H7 (cell line): ENCODE measurements at regions not wholly inside any gene's neighbourhood (a gene's known extent, or its start where the extent isn't known, plus 50 kb on each side); places are given as distances from the start of the nearest gene placed in this dataset.
A peak's percentile ranks its signal among the peaks of the same experiment; 100 is the strongest.

ENCODE experiments used
- DNase-seq: peaks from one replicate; pipeline ENCODE4 v3.0.0; 2012
- H3K27me3 ChIP-seq: 2 replicates; pipeline ENCODE4 v1.6.0; 2011; ENCODE audit warnings: mild to moderate bottlenecking, low read length; ENCODE audit not compliant: control insufficient read depth, insufficient read depth
- H3K36me3 ChIP-seq: replicated peaks from 2 replicates; pipeline ENCODE4 v1.5.1; 2011; ENCODE audit warnings: low read length; ENCODE audit not compliant: control insufficient read depth, insufficient read depth
- H3K4me3 ChIP-seq: 2 replicates; pipeline ENCODE4 v1.5.1; 2011; ENCODE audit warnings: low read depth, mild to moderate bottlenecking, control low read depth, low read length, moderate library complexity; ENCODE audit not compliant: insufficient read depth

DNA sequence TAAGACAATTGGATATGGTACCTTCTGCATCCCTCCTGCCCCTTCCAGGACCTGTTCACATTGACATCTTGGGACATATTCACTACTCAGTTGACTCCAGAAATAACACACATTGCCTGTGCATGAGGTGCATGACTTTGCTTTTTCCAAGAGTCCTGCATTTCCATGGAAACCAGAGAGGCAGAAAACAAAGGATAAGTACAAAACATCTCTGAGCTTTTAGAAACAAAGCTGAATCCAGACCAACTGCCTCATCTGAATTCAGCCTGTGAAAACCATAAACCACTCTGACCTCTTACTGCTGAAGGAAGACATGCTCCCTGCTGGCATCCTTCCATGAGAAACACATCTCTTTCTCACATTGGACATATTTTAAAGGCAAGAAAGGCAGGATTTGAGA is 695.1 kb downstream of the TAF11L14 start:
- DNase-seq, result no peak
- Histone ChIP-seq H3K36me3 (no peaks in the 10 kb centered on the region), H3K4me3 (no peak overlapping the region), H3K27me3 (no peaks in the 10 kb centered on the region)

DNA sequence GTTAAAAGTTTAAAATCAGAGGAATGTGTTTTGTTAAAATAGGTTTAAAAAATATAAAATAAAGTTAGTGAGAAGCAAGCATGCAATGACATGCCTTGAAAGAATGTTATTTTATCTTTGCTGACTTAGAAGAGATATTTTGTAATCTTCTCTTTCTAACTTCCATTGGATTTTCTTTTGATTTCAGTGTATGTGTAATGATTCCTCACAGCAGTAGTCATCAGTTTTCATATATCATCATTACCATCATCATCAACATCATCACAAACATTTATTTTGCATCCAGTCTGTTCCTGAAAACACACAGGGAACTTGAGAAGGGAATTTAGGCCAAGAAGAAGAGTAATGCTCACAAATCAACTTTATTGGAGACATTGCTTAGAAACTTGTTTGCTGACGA is 699.6 kb downstream of the TAF11L14 start:
- H3K27me3 ChIP-seq, result no peaks in the 10 kb centered on the region
- no peaks in the 10 kb centered on the region for H3K36me3 ChIP-seq
- no peak overlapping the region for H3K4me3 ChIP-seq
- no peak for DNase-seq

DNA sequence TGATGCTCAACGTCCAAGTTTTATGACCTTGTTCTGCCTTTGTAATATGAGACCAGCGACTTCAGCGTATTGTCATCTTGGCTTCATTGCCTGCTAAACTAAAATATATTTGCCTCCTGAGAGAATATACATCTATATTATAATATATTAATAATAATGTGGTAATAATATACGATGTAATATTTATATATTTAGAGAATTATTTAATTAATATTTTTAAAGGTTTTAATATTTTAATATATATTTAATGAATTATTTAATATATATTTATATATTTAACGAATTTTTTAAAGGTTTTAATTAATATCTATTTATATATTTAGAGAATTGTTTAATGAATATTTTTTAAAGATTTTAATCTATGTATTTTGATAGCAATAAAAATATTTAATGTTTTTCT is 700.7 kb downstream of the TAF11L14 start:
- H3K4me3 ChIP-seq, result no peak overlapping the region
- H3K36me3 ChIP-seq, result no peaks in the 10 kb centered on the region
- no peaks in the 10 kb centered on the region for H3K27me3 ChIP-seq
- DNase-seq, result no peak

DNA sequence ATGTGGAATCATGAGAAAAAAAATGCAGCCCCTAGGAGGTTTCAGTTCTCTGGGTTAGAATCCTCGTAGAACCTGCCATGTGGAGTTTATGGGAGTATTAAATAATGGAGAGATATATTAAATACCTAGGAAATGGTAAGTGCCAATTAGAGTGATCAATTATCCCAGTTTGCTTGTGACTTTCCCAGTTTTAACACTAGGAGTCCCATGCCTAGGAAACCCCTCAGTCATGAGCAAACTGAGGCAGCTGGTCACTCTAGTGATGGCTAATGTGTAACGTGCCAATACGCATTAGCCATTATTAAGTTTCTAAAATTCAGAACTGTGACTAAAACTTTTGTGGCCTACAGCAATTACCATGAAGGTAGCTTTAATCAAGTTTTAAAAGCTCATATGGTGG is 720.6 kb downstream of the TAF11L14 start:
- DNase-seq, result no peak
- no peak overlapping the region for H3K4me3 ChIP-seq

DNA sequence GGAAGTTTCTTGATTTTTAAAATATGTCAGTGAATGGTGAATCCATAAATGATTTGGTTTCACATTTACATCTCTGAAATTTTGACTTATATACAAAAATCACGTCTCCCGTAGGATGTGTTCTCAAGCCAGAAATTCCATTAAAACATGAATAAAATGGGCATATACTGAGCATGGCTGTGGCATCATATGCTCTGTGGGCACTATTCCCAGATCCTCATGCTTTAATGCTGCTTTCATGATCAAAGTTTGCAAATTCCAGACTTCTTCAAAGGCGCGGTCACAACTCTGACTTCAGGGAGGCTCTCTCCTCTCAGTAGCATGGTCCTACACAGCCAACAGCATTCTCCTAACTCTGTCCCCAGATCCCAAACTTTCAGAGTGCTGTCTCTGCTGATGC is 723.2 kb downstream of the TAF11L14 start:
- Histone ChIP-seq H3K4me3 (no peak overlapping the region), H3K36me3 (no peaks in the 10 kb centered on the region), H3K27me3 (no peaks in the 10 kb centered on the region)
- no peak for DNase-seq

More for the DNA sequence above, 720.6 kb downstream of the TAF11L14 start:
- no peaks in the 10 kb centered on the region for H3K27me3 ChIP-seq
- H3K36me3 ChIP-seq, result no peaks in the 10 kb centered on the region

DNA sequence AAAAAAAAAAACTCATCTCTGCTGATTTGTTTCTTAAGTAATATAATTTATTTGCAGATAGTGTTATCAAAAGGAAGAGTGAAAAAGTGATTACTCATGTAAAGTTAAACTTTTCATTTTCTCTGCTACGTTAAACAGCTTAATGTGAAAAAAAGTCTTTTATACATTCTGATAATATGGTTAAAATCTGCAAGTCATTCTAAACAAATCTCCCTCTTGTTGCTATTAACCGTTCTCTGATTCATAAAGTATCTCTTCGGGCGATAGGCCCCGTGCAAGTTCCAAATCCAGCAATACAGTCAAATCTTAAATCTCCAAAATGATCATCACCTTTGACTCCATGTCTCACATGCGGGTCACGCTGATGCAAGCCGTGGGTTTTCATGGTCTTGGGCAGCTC is 732.0 kb downstream of the TAF11L14 start:
- Histone ChIP-seq H3K36me3 (no peaks in the 10 kb centered on the region), H3K4me3 (no peak overlapping the region), H3K27me3 (no peaks in the 10 kb centered on the region)
- DNase-seq, result no peak

DNA sequence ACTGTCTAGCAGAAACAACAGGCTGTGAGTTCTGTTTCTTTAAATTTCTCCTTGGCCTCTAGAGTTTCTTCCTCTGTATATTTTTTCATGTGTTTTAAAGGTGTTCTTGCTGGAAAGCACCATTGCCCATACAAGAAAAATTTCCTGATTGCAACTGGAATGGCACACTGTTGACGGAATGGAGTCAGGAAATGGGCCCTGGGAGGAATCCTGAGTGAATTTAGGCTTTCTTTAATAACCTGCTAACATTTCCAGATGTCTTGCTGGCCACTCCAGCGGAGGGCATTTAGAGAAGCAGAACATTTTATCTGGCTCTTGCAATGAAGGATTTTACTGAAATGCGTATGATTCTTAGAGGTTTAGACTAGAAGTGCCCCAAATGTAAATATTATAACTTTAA is 736.3 kb downstream of the TAF11L14 start:
- H3K36me3 ChIP-seq, result no peaks in the 10 kb centered on the region
- DNase-seq, result no peak
- no peak overlapping the region for H3K4me3 ChIP-seq
- H3K27me3 ChIP-seq, result no peaks in the 10 kb centered on the region

DNA sequence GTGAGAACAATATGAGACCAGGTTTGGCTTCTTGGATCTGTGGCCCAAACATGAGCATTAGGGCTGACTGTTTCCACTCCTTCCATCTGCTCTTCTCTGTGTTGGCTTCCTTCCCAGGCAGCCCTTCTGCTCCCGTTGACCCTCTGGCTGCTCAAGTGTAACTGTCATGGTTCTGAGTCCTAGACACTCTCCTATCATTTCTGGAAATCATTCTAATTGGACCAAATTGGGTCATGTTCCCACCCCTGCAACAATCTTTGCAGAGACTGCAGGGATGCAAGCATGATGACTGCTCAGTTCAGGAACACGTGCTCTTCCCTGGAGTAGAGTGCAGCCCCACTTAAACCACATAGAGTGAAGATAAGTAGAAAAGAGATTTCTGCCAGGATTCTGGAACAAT is 741.4 kb downstream of the TAF11L14 start:
- DNase-seq, result no peak
- Histone ChIP-seq H3K36me3 (no peaks in the 10 kb centered on the region), H3K27me3 (no peaks in the 10 kb centered on the region), H3K4me3 (no peak overlapping the region)

DNA sequence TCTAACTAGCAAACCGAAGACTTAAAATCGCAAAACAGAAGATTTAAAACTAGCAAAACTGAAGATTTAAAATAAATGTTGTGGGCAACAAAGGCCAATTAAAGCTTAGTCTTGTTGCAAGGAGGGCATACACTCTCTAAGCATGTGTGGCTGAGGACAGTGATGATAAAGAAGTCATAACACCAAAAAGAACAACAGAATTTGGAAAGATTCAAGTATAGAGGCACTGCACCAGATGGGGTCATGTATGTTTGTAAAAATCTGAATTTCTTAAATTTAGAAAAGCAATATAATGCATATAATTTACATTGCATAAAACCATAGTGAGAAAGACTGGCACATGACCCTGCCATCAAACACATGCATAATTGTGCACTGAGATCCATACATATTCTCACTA is 743.8 kb downstream of the TAF11L14 start:
- DNase-seq, result no peak

DNA sequence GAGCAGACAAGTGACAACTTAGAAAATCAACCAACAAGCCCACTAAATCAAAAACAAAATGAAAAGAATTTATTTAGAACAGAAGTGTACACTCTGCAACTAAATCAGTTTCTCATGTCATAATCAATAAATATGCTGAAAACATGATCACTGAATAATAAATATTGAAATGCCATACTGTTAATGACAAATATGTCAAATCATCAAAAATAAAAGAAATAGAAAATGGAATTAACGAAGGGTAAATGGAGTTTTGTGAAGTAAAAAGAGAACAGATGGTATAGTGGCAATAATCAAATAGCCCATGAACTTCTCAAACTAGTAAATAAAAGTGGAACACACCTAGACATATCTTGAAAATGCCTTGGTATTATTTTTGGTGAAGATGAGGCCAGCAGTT is 744.9 kb downstream of the TAF11L14 start:
- no peak overlapping the region for H3K4me3 ChIP-seq
- H3K27me3 ChIP-seq, result no peaks in the 10 kb centered on the region
- DNase-seq, result no peak
- H3K36me3 ChIP-seq, result no peaks in the 10 kb centered on the region

More for the DNA sequence above, 743.8 kb downstream of the TAF11L14 start:
- no peaks in the 10 kb centered on the region for H3K36me3 ChIP-seq
- H3K4me3 ChIP-seq, result no peak overlapping the region
- no peaks in the 10 kb centered on the region for H3K27me3 ChIP-seq

DNA sequence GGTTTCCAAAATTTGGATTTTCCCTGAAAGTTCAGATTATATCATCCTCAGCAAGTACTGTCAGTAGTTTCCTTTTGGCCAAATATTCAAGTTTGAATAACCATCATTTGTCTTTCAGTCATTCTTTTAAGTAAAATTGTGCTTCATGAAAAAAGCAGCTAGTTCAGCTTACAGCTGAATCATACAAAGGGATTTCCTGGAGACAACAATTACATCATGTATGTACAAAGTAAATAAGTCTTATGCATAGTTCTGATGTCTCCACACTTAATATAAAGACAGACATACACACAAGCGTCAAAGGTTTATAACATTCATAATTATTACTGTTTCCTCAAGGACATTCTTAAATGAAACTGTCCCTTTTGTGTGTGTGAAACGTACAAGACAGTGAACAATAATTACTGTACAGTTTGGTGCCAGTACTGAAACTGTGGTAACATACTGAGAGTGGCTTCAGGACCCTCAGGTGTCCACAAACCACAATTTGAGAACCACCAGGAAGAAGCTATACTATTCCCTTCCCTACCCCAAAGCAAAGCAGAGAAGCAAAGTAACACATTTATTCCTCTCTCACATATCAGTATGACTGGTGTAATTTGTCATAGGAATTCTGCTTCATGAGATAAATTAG is 746.6 kb downstream of the TAF11L14 start:
- DNase-seq, result no peak
- Histone ChIP-seq H3K4me3 (no peak overlapping the region), H3K27me3 (no peaks in the 10 kb centered on the region), H3K36me3 (no peaks in the 10 kb centered on the region)

DNA sequence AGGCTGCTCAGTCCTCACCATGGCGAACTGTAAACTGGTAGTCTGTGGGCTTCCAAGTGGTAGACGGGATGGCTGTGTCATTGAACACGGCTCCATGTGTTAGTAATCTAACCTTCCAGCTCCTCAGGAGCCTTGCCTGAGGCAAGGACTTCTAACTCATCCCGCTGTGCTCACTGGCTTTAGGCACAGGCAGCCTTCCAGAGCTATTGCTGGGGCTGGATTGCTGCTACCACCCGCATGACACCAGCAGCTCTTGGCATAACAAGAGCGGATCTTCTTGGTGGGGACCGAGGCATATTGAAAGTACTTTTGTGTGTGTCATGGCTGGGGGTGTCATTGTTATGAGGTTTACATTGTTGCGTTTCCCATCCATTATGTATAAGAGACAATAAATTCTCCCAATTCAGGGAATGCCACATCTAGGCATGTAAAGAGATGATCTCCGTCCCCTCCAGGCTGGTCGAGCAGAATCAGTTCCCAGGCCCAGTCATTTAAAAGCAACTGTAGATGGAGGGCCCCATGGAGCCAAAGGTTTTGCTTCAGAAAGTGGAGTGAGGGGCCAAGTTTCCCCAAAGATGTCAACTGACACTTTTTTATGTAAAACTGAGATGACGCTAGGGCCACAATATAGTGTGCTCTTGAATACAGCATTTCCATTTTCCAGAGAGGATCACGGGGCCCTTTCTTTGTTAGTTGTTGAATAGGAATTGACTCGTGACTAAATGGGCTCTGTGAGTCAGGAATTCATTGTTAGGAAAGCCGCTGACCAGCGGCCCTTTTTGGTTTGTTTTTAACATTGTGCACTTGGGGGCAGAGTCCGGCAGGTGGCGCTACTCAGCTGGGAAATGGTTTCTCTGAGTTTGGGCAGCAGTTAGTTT is 759.5 kb downstream of the TAF11L14 start:
- peak; percentile 52 for DNase-seq

DNA sequence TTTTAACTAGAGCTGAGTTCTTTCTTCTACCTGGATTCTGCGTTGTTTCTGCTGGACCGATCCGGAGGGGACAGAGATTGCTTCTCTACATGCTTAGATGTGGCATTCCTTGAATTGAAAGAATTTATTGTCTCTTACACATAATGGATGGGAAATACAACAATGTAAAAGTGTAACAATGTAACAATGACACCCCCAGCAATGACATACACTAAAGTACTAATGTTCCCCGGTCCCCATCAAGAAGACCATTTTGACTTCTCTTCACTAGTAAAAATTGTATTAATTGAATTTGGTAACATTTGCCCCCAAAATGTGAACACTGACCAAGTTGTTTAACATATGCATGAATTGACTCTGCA is 760.2 kb downstream of the TAF11L14 start:
- Histone ChIP-seq H3K36me3 (no peaks in the 10 kb centered on the region), H3K4me3 (no peak overlapping the region), H3K27me3 (no peaks in the 10 kb centered on the region)
- DNase-seq, result no peak

More for the DNA sequence above, 759.5 kb downstream of the TAF11L14 start:
- Histone ChIP-seq H3K27me3 (no peaks in the 10 kb centered on the region), H3K36me3 (no peaks in the 10 kb centered on the region), H3K4me3 (no peak overlapping the region)

DNA sequence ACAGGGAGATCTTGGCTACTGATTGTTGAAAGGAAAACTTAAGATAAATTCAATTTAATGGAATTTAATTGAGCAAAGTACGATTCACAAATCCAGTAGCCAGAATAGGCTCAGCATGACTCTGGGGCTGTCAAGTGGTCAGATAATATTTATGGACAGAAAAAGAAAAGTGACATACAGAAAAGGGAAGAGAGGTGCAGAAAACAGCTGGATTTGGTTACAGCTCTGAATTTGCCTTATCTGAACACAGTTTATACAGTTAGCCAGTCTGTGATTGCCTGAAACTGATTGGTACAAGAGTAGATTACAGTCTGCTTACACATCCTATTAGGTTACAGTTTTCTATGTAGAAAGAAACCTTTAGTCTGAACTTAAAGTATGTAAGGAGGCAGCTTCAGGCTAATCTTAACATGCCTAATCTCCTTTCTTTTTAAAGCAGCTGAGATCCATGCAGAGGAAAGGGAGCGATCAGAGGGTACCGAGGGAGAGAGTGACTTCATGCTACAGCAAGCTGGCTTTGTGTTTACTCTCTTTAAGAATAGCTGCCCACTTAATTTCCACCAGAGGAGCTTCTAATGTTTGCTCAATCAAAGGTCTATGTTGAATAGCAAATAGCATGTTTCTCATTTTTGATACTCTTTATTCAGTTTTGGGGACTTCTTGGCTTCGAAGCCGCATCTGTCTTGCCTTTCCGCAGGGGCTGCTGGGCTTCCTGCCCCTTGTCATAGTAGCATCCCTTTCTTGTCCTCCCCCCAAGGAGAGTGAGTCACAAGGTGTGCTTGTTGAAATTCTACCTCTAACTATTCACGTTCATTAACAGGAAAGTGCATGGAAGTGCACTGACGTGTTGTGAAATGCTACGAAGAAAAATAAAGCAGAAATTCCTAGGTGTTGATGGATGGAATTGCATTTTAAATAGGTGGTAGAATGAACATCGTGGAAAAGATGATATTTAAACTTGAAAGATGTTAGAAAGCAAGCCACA is 761.2 kb downstream of the TAF11L14 start:
- H3K27me3 ChIP-seq, result no peaks in the 10 kb centered on the region
- no peak overlapping the region for H3K4me3 ChIP-seq
- H3K36me3 ChIP-seq, result no peaks in the 10 kb centered on the region
- no peak for DNase-seq
